ENCODE measurements at regions not wholly inside any gene's neighbourhood (a gene's known extent, or its start where the extent isn't known, plus 50 kb on each side); places are given as distances from the start of the nearest gene placed in this dataset.

DNA sequence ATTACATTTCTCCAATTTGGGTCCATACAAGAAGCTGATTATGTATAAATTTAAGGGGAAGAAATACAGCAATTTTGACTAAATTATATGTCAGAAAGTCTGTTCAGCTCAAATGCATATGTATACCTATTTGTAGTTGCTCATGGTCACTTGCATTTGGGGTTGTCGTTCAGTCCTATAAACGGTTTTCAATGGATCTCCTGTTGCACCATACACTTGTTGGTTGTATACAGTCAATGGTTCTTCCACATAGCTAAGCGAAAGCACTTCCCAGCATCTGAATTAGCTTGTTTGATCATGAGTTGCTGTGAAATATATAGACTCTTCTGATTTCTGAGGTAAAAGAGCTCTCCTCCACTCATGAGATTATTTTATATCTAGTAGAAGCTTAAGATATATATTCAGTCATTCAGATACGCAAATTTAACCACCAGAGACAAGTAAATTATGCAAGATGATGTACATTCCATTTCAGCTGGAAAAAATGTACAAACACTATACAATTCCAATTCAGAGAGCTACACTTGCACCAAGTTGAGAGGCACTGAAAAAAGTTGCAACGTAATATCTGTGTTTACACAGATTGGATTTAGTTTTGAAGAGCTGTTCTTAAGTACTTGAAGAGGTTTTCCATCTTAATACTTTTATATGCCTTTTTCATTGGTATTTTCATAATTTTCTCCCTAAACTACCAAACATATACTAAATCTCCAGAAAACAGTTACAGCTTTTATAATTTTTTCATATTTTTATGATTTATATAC lies 64.4 kb upstream of the POU5F2 start:
- TF ChIP-seq, protein P1, sequence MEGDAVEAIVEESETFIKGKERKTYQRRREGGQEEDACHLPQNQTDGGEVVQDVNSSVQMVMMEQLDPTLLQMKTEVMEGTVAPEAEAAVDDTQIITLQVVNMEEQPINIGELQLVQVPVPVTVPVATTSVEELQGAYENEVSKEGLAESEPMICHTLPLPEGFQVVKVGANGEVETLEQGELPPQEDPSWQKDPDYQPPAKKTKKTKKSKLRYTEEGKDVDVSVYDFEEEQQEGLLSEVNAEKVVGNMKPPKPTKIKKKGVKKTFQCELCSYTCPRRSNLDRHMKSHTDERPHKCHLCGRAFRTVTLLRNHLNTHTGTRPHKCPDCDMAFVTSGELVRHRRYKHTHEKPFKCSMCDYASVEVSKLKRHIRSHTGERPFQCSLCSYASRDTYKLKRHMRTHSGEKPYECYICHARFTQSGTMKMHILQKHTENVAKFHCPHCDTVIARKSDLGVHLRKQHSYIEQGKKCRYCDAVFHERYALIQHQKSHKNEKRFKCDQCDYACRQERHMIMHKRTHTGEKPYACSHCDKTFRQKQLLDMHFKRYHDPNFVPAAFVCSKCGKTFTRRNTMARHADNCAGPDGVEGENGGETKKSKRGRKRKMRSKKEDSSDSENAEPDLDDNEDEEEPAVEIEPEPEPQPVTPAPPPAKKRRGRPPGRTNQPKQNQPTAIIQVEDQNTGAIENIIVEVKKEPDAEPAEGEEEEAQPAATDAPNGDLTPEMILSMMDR (conservative IDR thresholded peaks at IDR 0.05; ENCODE audit: low read length) = no peak
- no peak for TF ChIP-seq EZH2phosphoT487 (IDR thresholded peaks at IDR 0.05; ENCODE audit: borderline replicate concordance, low read depth, low read length)
